GM18505 (cell line): ENCODE measurements at regions not wholly inside any gene's neighbourhood (a gene's known extent, or its start where the extent isn't known, plus 50 kb on each side); places are given as distances from the start of the nearest gene placed in this dataset.

Source experiments
- ATAC-seq: cut with Tn5 transposase; IDR thresholded peaks from one replicate; pipeline ENCODE4 v1.9.1; 2021; ENCODE audit not compliant: unreplicated experiment
- POLR2A ChIP-seq: IDR thresholded peaks from 4 replicates; pipeline ENCODE4 v1.6.1; 2011; ENCODE audit warnings: borderline replicate concordance; ENCODE audit not compliant: insufficient read depth, insufficient read length; ENCODE audit errors: extremely low read depth

GRCh38 chr21:39051588-39051949 lies 131.7 kb downstream of the PSMG1 start:
- ATAC-seq, result no peak
- no peak for TF ChIP-seq POLR2A

DNA sequence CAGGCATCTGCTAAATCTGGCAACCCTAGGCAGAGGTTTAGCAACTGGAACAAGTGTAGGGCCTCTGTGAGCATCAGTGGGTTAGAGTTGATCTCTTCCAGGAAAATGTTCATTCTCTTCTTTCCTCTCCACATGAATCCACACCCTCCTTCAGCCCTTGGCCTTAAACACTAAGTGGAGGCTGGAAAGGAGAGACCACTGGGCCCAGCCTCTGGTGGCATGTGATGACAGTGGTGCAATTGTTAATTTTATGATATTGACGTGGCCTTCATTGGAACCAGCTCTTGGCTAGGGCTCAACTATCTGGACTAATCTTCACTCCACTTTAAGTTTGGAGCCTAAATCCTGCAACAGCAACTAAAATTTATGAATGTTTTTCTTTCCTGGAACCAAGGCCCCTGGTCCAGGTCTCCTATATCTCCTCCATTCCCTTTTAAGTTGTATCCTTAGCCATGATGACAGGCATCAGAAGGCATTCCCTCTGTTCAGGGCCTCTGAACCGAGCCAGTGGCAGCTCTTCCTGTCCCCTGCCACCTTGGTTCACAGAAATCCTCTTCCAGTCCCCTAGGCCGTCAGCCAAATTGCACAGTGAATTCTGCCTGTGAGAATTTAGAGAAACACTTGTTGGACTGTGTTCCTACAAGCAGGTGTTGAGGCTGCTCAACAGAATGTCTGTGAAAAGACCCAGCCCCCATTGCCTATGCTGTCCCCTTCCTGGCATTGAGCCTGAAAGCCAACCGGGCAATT lies 132.2 kb downstream of the PSMG1 start:
- no peak for ATAC-seq
- TF ChIP-seq POLR2A, result no peak

DNA sequence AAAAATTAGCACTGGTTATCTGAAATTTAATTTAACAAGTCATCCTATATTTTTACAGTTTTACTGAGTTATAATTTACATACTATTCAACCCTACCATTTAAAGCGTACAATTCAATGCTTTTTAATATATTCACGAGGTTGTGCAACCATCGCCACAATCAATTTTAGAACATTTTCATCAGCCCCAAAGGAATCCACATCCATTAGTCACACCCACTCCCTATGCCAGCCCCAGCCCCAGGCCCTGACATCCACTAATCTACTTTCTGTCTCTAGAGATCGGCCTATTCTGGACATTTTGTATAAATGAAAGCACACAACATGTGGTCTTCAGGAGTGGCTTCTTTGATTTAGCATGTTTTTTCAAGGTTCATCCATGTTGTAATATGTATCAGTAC lies 134.7 kb downstream of the PSMG1 start:
- TF ChIP-seq POLR2A, result no peak
- ATAC-seq, result no peak

DNA sequence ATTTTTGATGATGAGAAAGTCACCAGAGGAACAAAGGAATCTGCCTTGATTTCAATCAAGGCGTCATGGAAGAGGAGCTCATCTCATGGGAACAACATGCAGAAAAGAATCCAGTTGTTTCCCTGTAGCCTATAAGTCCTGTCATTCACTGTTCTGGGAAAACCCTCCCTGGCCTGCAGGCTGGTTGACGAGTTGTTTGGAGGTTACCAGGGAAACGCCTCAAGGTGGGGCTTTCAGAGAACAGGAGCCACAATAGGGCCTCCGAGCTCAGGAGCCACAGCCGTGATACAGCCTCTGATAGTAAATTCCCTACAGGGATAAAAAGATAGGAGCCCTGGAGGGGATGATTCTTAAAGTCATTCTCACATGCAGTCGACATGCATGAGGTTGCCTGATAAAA lies 135.2 kb downstream of the PSMG1 start:
- no peak for ATAC-seq
- no peak for TF ChIP-seq POLR2A

- TF ChIP-seq POLR2A, result no peak
- no peak for ATAC-seq
Observed at GRCh38 chr21:39047046-39047445, 136.2 kb downstream of the PSMG1 start.

DNA sequence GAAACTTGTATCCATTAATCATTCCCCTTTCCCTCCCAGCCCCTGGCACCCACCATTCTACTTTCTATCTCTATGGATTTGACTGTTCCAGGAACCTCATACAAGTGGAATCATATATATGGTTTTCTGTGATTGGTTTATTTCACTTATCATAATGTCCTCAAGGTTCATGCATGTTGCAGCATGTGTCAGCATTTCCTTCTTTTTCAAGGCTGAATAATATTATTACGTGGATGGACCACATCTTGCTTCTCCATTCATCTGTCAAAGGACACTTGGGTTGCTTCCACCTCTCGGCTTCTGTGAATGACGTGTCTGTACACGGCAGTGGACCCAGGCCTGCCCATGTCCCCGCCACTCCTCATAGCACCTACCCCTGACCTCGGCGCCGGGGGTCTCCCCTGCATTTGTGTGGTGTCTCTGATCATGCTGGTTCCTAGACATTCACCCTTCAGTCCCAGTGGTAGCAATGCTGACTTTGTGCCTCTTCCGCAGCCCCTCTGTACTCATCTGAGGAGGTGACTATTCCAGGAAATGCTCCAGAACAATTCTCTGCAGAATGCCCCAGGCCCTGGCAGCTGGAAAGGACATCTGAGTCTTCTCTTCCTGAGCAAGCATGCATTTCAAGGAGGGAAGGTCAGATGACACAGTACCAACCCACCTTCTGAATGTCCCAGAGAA lies 136.9 kb downstream of the PSMG1 start:
- ATAC-seq, result no peak
- no peak for TF ChIP-seq POLR2A

DNA sequence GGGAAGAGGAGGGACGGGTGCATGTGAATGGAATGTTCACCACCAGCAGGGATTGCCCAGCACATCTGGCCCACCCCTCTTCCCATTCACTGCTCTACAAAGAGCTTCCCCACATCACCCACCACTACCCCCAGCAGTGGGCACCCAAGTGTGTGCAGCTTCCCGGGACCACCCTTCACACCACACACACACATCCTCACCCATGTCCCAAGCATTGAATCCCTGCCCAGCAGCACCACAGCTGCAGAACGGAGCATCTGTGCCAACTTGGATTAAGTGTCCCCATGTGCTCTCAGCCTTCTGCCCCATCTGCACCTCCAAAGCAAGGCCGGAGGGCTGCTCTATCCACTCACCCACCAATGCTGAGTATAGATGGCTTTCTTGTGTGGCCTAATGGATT lies 141.4 kb downstream of the PSMG1 start:
- TF ChIP-seq POLR2A, result no peak
- no peak for ATAC-seq

- no peak for TF ChIP-seq POLR2A
- ATAC-seq, result no peak
Observed at GRCh38 chr21:39040494-39041110, 142.6 kb downstream of the PSMG1 start.

DNA sequence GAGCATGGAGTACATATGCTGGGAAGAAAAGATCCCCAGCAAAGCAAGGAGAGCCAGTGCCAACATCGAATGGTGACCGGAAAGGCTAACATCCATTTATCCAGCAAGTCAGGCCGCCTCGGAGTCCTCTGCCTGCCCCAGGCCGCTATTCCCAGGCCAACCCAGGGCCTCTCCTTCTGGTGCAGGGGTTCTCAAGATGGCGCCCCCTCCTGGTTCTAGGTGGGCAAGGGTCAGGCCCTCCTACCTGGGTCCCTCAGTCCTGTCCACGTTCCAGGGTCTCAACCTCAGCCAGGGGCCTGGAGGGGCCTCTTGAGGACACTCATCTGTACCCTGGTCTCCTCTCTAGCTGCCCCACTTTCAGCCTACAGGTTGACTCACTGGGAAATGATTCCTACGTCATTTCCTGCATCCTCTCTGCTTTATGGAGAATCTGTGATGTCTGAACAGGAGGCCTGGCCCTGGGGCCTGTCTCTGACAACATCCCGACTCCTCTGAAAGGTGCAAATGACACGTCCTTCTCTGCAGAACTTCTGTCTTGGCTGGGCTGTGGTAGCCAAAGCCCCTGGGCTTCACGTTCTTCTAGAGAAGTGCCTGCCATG lies 145.3 kb downstream of the PSMG1 start:
- TF ChIP-seq POLR2A, result no peak
- ATAC-seq, result no peak

DNA sequence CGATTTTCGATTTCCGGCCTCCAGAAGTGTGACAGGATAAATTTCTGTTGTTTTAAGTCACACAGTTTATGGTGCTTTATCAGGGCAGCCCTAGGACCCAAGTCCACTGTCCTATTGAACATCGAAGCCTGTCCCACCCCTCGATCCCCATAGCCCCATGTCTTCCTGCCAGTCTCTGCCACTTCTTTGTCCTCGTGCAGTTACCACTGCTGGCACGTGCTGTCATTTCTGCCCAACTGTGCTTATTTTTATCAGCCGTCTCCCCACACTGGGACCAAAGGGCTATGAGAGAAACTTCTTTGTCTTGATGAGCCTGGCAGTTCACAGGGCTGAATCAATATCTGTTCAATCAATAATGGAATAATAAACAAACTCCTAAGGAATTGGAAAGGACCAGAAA lies 146.7 kb downstream of the PSMG1 start:
- ATAC-seq, result no peak
- no peak for TF ChIP-seq POLR2A

GRCh38 chr21:39034590-39035536 lies 148.4 kb downstream of the PSMG1 start:
- TF ChIP-seq POLR2A, result no peak
- no peak for ATAC-seq

DNA sequence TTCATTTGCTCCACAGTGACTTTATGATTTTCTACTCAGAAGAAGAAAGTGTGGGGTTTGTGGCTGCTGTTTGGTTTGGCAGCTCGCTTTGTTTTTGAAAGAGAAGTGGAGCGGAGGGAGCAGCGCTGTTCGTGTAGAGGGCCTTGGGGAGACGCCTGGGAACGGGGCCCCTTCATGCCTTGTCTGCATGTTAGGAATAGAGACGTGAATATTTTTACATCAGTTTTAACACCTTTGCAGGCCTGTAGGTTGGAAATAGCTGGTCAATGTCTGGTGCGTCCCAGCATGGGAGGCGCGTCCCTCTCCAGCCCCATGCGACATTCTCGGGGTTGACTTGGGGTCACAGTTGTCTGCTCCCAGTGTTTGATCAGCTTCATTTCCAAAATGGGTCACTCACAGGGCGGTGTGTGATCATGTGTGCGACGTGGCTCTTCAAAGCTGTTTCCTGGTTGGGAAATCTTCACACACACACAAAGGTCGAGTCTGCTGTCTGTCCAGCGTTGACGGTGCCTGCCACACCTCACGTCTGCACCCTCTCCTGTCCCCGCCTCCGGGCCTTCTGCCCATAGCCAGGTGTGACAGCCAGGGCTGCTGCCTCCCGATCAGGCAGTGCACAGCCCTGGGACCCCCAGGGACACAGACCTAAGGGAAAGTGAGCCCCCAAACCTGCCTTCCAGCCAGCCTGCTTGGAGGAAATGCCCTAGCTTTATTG lies 149.2 kb downstream of the PSMG1 start:
- no peak for TF ChIP-seq POLR2A
- ATAC-seq, result no peak
